ENCODE measurements at regions not wholly inside any gene's neighbourhood (a gene's known extent, or its start where the extent isn't known, plus 50 kb on each side); places are given as distances from the start of the nearest gene placed in this dataset.

DNA sequence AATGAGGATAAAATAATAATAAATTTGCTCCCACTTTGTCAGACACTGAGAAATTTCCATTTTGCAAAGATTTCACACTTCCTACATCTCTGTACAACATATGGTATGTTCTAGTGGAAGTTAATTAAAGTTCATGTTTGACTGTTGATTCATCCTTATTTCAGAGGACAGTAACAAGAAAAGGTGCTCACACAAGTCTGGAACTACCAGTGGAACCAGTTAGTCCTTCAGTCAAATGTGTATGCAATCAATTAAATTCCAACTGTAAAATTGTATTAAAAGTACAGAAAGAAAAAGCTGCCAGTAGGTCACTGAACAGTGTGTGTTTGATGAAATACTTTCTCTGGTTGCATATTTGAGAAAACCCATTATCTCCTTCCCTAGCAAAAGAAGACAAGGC lies 496.0 kb upstream of the PKN2 start:
- TF ChIP-seq, protein P1, sequence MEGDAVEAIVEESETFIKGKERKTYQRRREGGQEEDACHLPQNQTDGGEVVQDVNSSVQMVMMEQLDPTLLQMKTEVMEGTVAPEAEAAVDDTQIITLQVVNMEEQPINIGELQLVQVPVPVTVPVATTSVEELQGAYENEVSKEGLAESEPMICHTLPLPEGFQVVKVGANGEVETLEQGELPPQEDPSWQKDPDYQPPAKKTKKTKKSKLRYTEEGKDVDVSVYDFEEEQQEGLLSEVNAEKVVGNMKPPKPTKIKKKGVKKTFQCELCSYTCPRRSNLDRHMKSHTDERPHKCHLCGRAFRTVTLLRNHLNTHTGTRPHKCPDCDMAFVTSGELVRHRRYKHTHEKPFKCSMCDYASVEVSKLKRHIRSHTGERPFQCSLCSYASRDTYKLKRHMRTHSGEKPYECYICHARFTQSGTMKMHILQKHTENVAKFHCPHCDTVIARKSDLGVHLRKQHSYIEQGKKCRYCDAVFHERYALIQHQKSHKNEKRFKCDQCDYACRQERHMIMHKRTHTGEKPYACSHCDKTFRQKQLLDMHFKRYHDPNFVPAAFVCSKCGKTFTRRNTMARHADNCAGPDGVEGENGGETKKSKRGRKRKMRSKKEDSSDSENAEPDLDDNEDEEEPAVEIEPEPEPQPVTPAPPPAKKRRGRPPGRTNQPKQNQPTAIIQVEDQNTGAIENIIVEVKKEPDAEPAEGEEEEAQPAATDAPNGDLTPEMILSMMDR (IDR thresholded peaks at IDR 0.05): no peak
- TF ChIP-seq POLR2A (IDR thresholded peaks at IDR 0.05) (no peak), EP300 (IDR thresholded peaks at IDR 0.05; ENCODE audit: low read depth) (no peak), POLR2AphosphoS5 (IDR thresholded peaks at IDR 0.05) (no peak)
- in situ Hi-C loops (cut with MboI; ENCODE audit: low pct_ligation_motif_present in 1 of 4, low pct_unique_long_range_greater_than_20kb in 1 of 4, low sequenced_read_pairs in 3 of 4): loop anchor here in 1 of 4 donors (25.0 kb wide), 1 partner anchor 99 kb away; no protein-coding TSS in a partner anchor
- Histone ChIP-seq H3K36me3 (no peaks in the 10 kb centered on the region), H3K9me3 (no peaks in the 10 kb centered on the region), H3K4me1 (no peaks in the 10 kb centered on the region), H3K4me3 (no peak overlapping the region), H3K27me3 (no peaks in the 10 kb centered on the region), H3K27ac (no peak overlapping the region)
- intact Hi-C loops (cut with DNase I; ENCODE audit: low total_unique reads): no loop called here
- DNase-seq: no peak

GRCh38 chr1:88189525-88189924 lies 494.5 kb upstream of the PKN2 start:
- H3K9me3 ChIP-seq: no peaks in the 10 kb centered on the region
- in situ Hi-C loops (cut with MboI; ENCODE audit: low pct_ligation_motif_present in 1 of 4, low pct_unique_long_range_greater_than_20kb in 1 of 4, low sequenced_read_pairs in 3 of 4): loop anchor here in 1 of 4 donors (25.0 kb wide), 1 partner anchor 98 kb away; no protein-coding TSS in a partner anchor

GRCh38 chr1:88191917-88192316 lies 492.2 kb upstream of the PKN2 start:
- no peaks in the 10 kb centered on the region for H3K27me3 ChIP-seq
- H3K36me3 ChIP-seq: no peaks in the 10 kb centered on the region
- no peak overlapping the region for H3K27ac ChIP-seq
- intact Hi-C loops (cut with DNase I; ENCODE audit: low total_unique reads) (no loop called here), in situ Hi-C loops (cut with MboI; ENCODE audit: low pct_ligation_motif_present in 1 of 4, low pct_unique_long_range_greater_than_20kb in 1 of 4, low sequenced_read_pairs in 3 of 4) (loop anchor here in 1 of 4 donors (25.0 kb wide), 1 partner anchor 95 kb away; no protein-coding TSS in a partner anchor)
- TF ChIP-seq POLR2AphosphoS5 (IDR thresholded peaks at IDR 0.05): no peak
- TF ChIP-seq EP300 (IDR thresholded peaks at IDR 0.05; ENCODE audit: low read depth): no peak
- TF ChIP-seq, protein P1 (IDR thresholded peaks at IDR 0.05): no peak
- no peak for TF ChIP-seq POLR2A (IDR thresholded peaks at IDR 0.05)
- H3K4me1 ChIP-seq: peaks cover 0 to 18% (median 0%) of the 10 kb centered on the region in 4 donors
- no peak for DNase-seq
- H3K4me3 ChIP-seq: no peak overlapping the region
- WGBS, 2 donors (ENCODE audit: low coverage in 1 of 2): 70 to 71% methylated on average over 2 of the region's 2 CpGs
- H3K9me3 ChIP-seq: no peaks in the 10 kb centered on the region

More at GRCh38 chr1:88189525-88189924, 494.5 kb upstream of the PKN2 start:
- Histone ChIP-seq H3K27me3 (no peaks in the 10 kb centered on the region), H3K36me3 (no peaks in the 10 kb centered on the region), H3K4me3 (no peak overlapping the region), H3K4me1 (peaks cover 0 to 9% (median 0%) of the 10 kb centered on the region in 4 donors), H3K27ac (no peak overlapping the region)
- no peak for DNase-seq
- intact Hi-C loops (cut with DNase I; ENCODE audit: low total_unique reads): no loop called here
- 58 to 73% methylated on average over 2 of the region's 2 CpGs for WGBS, 2 donors (ENCODE audit: low coverage in 1 of 2)
- TF ChIP-seq, protein P1 (IDR thresholded peaks at IDR 0.05): no peak
- no peak for TF ChIP-seq EP300 (IDR thresholded peaks at IDR 0.05; ENCODE audit: low read depth)
- no peak for TF ChIP-seq POLR2AphosphoS5 (IDR thresholded peaks at IDR 0.05)
- no peak for TF ChIP-seq POLR2A (IDR thresholded peaks at IDR 0.05)

GRCh38 chr1:88194542-88194941 lies 489.5 kb upstream of the PKN2 start:
- H3K27me3 ChIP-seq: no peaks in the 10 kb centered on the region
- intact Hi-C loops (cut with DNase I; ENCODE audit: low total_unique reads) (no loop called here), in situ Hi-C loops (cut with MboI; ENCODE audit: low pct_ligation_motif_present in 1 of 4, low pct_unique_long_range_greater_than_20kb in 1 of 4, low sequenced_read_pairs in 3 of 4) (loop anchor here in 1 of 4 donors (25.0 kb wide), 1 partner anchor 93 kb away; no protein-coding TSS in a partner anchor)
- H3K4me1 ChIP-seq: peaks cover 0 to 18% (median 0%) of the 10 kb centered on the region in 4 donors
- TF ChIP-seq POLR2AphosphoS5 (IDR thresholded peaks at IDR 0.05) (no peak), EP300 (IDR thresholded peaks at IDR 0.05; ENCODE audit: low read depth) (no peak), POLR2A (IDR thresholded peaks at IDR 0.05) (no peak)
- TF ChIP-seq, protein P1 (IDR thresholded peaks at IDR 0.05): no peak
- 57 to 91% methylated on average over 1 of the region's 1 CpG for WGBS, 2 donors (ENCODE audit: low coverage in 1 of 2)
- H3K36me3 ChIP-seq: no peaks in the 10 kb centered on the region
- no peak overlapping the region for H3K4me3 ChIP-seq
- no peak for DNase-seq
- H3K9me3 ChIP-seq: no peaks in the 10 kb centered on the region
- H3K27ac ChIP-seq: no peak overlapping the region
